H1 (cell line): ENCODE measurements at regions not wholly inside any gene's neighbourhood (a gene's known extent, or its start where the extent isn't known, plus 50 kb on each side); places are given as distances from the start of the nearest gene placed in this dataset.

ENCODE experiments used
- CTCF ChIA-PET: fragments of 300-600 bp; sonication (Branson Sonifier 250); formaldehyde crosslinking; loops from one replicate; lab custom pipeline; 2021; ENCODE audit not compliant: partially characterized antibody; lab: Charles Lee
- POLR2A ChIA-PET: fragments of 300-600 bp; sonication (Branson Sonifier 250); formaldehyde crosslinking; loops from one replicate; lab custom pipeline; 2021; ENCODE audit warnings: inconsistent platforms; ENCODE audit not compliant: partially characterized antibody; lab: Charles Lee
- DNase-seq, 2 experiments: peaks; one replicate each; pipeline versions ENCODE4 v3.0.0 to v3.0.0-alpha.2; 2010 to 2022; ENCODE audit warnings: low spot score in 2 of 2, low read depth in 1 of 2, mixed read lengths in 1 of 2
- FAIRE-seq: peaks from 2 replicates; lab custom pipeline; 2011; peaks lifted over from hg19 to GRCh38; lab: Jason Lieb, UNC
- H2AFZ ChIP-seq: 2 replicates; pipeline ENCODE4 v1.8.1; 2012; ENCODE audit warnings: low read length, inconsistent platforms
- H2AK5ac ChIP-seq: 2 replicates; pipeline ENCODE4 v1.6.1; 2013; ENCODE audit warnings: low read depth, low read length
- H2BK120ac ChIP-seq: replicated peaks from 2 replicates; pipeline ENCODE3; 2013; ENCODE audit warnings: low read depth, low read length, inconsistent platforms
- H2BK12ac ChIP-seq: 2 replicates; pipeline ENCODE4 v1.6.1; 2013; ENCODE audit warnings: low read depth, low read length
- H2BK15ac ChIP-seq: 2 replicates; pipeline ENCODE4 v1.6.1; 2013; ENCODE audit warnings: low read length
- H2BK20ac ChIP-seq: 2 replicates; pipeline ENCODE4 v1.6.1; 2013; ENCODE audit warnings: low read length
- H2BK5ac ChIP-seq: 2 replicates; pipeline ENCODE4 v1.6.1; 2013; ENCODE audit warnings: low read depth, low read length
- H3K14ac ChIP-seq: 2 replicates; pipeline ENCODE4 v1.6.1; 2013; ENCODE audit warnings: inconsistent platforms; ENCODE audit not compliant: insufficient read length
- H3K18ac ChIP-seq: 2 replicates; pipeline ENCODE4 v1.6.1; 2013; ENCODE audit warnings: low read length; ENCODE audit errors: extremely low read depth
- H3K23ac ChIP-seq: 2 replicates; pipeline ENCODE4 v1.6.1; 2013; ENCODE audit warnings: inconsistent platforms; ENCODE audit not compliant: insufficient read length
- H3K23me2 ChIP-seq: 2 replicates; pipeline ENCODE4 v1.6.1; 2013; ENCODE audit warnings: low read depth, low read length
- H3K27ac ChIP-seq: 2 replicates; pipeline ENCODE4 v1.6.1; 2011; ENCODE audit warnings: low read depth, low read length, inconsistent platforms
- H3K27me3 ChIP-seq, 4 experiments: replicated peaks in 1 of 4; 1 replicate in 1 of 4; 2 replicates in 3 of 4; pipeline versions ENCODE4 v1.6.1 to v1.8.1; 2011 to 2013; ENCODE audit warnings: low read length in 3 of 4, mild to moderate bottlenecking in 3 of 4, inconsistent platforms in 2 of 4, mixed read lengths in 2 of 4, moderate library complexity in 1 of 4; ENCODE audit not compliant: control insufficient read depth in 3 of 4, insufficient read depth in 3 of 4; ENCODE audit errors: extremely low read depth in 1 of 4
- H3K36me3 ChIP-seq, 4 experiments: 2 replicates each; pipeline versions ENCODE4 v1.6.1 to v1.8.1; 2011 to 2013; ENCODE audit warnings: mild to moderate bottlenecking in 4 of 4, low read length in 3 of 4, moderate library complexity in 2 of 4, control low read depth in 1 of 4, inconsistent platforms in 1 of 4; ENCODE audit not compliant: insufficient read depth in 4 of 4, control insufficient read depth in 2 of 4
- H3K4ac ChIP-seq: replicated peaks from 2 replicates; pipeline ENCODE3; 2013; ENCODE audit warnings: low read length, low read depth, mixed read lengths, inconsistent platforms; ENCODE audit not compliant: insufficient read length
- H3K4me1 ChIP-seq, 4 experiments: replicated peaks in 1 of 4; 1 replicate in 1 of 4; 2 replicates in 3 of 4; pipeline versions ENCODE4 v1.6.1 to v1.8.1; 2011 to 2013; ENCODE audit warnings: low read length in 3 of 4, inconsistent platforms in 2 of 4, mixed read lengths in 1 of 4; ENCODE audit not compliant: insufficient read depth in 4 of 4, control insufficient read depth in 3 of 4
- H3K4me2 ChIP-seq, 2 experiments: 2 replicates each; pipeline versions ENCODE4 v1.6.1 to v1.8.1; 2011 to 2013; ENCODE audit warnings: low read depth in 2 of 2, low read length in 2 of 2, control low read depth in 1 of 2, inconsistent platforms in 1 of 2, mild to moderate bottlenecking in 1 of 2; ENCODE audit not compliant: insufficient read depth in 1 of 2
- H3K4me3 ChIP-seq, 4 experiments: fragments of 200-600, 300-600 bp in 1 of 4; sonication (generic), shearing (Covaris generic), sonication (Bioruptor Twin) in 1 of 4; 2 replicates each; pipeline versions ENCODE4 v1.5.1 to v1.8.1; 2011 to 2016; ENCODE audit warnings: low read length in 4 of 4, low read depth in 3 of 4, control low read depth in 2 of 4, inconsistent platforms in 2 of 4, mild to moderate bottlenecking in 2 of 4, mixed read lengths in 1 of 4, moderate library complexity in 1 of 4; ENCODE audit not compliant: insufficient read depth in 2 of 4; ENCODE audit errors: extremely low read depth in 1 of 4
- H3K56ac ChIP-seq: replicated peaks from 2 replicates; pipeline ENCODE3; 2013; ENCODE audit warnings: low read depth, mild to moderate bottlenecking, mixed read lengths, low read length, inconsistent platforms; ENCODE audit not compliant: insufficient read length
- H3K79me1 ChIP-seq: 2 replicates; pipeline ENCODE4 v1.6.1; 2013; ENCODE audit warnings: low read depth, low read length, control low read depth
- H3K79me2 ChIP-seq, 2 experiments: 2 replicates each; pipeline versions ENCODE4 v1.6.1 to v1.8.1; 2012 to 2013; ENCODE audit warnings: low read length in 2 of 2, mild to moderate bottlenecking in 2 of 2, inconsistent platforms in 1 of 2; ENCODE audit not compliant: insufficient read depth in 2 of 2, control insufficient read depth in 1 of 2
- H3K9ac ChIP-seq, 4 experiments: replicated peaks in 1 of 4; 1 replicate in 1 of 4; 2 replicates in 3 of 4; pipeline versions ENCODE4 v1.6.1 to v1.8.1; 2011 to 2013; ENCODE audit warnings: low read depth in 3 of 4, low read length in 3 of 4, control low read depth in 2 of 4, mild to moderate bottlenecking in 2 of 4, moderate library complexity in 2 of 4, inconsistent platforms in 1 of 4; ENCODE audit errors: extremely low read depth in 1 of 4
- H3K9me3 ChIP-seq, 2 experiments: 2 replicates each; pipeline versions ENCODE4 v1.6.1 to v1.8.1; 2012 to 2013; ENCODE audit warnings: mild to moderate bottlenecking in 2 of 2, moderate library complexity in 2 of 2, control low read depth in 1 of 2, inconsistent platforms in 1 of 2, low read depth in 1 of 2, low read length in 1 of 2, mixed read lengths in 1 of 2; ENCODE audit not compliant: insufficient read depth in 2 of 2
- H4K20me1 ChIP-seq, 2 experiments: replicated peaks in 1 of 2; 2 replicates each; pipeline versions ENCODE3 to v1.8.1; 2011 to 2013; ENCODE audit warnings: inconsistent platforms in 2 of 2, low read length in 2 of 2, mild to moderate bottlenecking in 1 of 2; ENCODE audit not compliant: insufficient read depth in 2 of 2, control insufficient read depth in 1 of 2
- H4K5ac ChIP-seq: 2 replicates; pipeline ENCODE4 v1.6.1; 2013; ENCODE audit warnings: low read length, low read depth, mixed read lengths, inconsistent platforms; ENCODE audit not compliant: insufficient read length
- H4K8ac ChIP-seq: 2 replicates; pipeline ENCODE4 v1.8.0; 2013; ENCODE audit warnings: mild to moderate bottlenecking, moderate library complexity, low read length, inconsistent platforms; ENCODE audit not compliant: insufficient read depth; ENCODE audit errors: extremely low read depth
- H4K91ac ChIP-seq: replicated peaks from 2 replicates; pipeline ENCODE3; 2013; ENCODE audit warnings: low read length, mixed read lengths, inconsistent platforms; ENCODE audit not compliant: insufficient read length
- CBX5 ChIP-seq: fragments of 300-800, 300-1000 bp; sonication (generic); IDR thresholded peaks from 2 replicates; pipeline ENCODE4 v1.7.1; 2016; ENCODE audit warnings: antibody characterized with exemption, low read length, low read depth
- CBX8 ChIP-seq: fragments of 300-800, 300-1000 bp; sonication (generic); IDR thresholded peaks from 2 replicates; pipeline ENCODE4 v1.7.1; 2016; ENCODE audit warnings: low read depth, low read length, borderline replicate concordance
- GTF2F1 ChIP-seq: IDR thresholded peaks from 2 replicates; pipeline ENCODE4 v1.6.1; 2012; ENCODE audit warnings: low read depth, low read length, improper control_type of control experiment, borderline replicate concordance
- NANOG ChIP-seq: IDR thresholded peaks from 2 replicates; pipeline ENCODE4 v1.6.1; 2011; ENCODE audit warnings: low read length, low read depth, mild to moderate bottlenecking, inconsistent platforms; ENCODE audit not compliant: insufficient read depth, poor library complexity, severe bottlenecking
- POLR2AphosphoS5 ChIP-seq: IDR thresholded peaks from 2 replicates; pipeline ENCODE4 v1.6.1; 2011; ENCODE audit warnings: low read depth, low read length
- SP4 ChIP-seq: IDR thresholded peaks from 2 replicates; pipeline ENCODE4 v1.6.1; 2012; ENCODE audit warnings: low read length, inconsistent platforms
- TBP ChIP-seq: IDR thresholded peaks from 2 replicates; pipeline ENCODE4 v1.6.1; 2011; ENCODE audit warnings: low read depth, low read length, improper control_type of control experiment
- WGBS, 2 experiments: shearing (Covaris generic) in 1 of 2; methylation state at CpG; one replicate each; pipeline versions ENCODE4 v1.1.6 to v1.1.7; 2013 to 2015; ENCODE audit warnings: low lambda C conversion rate in 2 of 2, mixed read lengths in 2 of 2, inconsistent platforms in 1 of 2, low coverage in 1 of 2, missing lambda C conversion rate in 1 of 2; ENCODE audit not compliant: insufficient replicate concordance in 2 of 2, insufficient coverage in 1 of 2, insufficient read length in 1 of 2; ENCODE audit errors: extremely low coverage in 1 of 2, missing lambda C conversion rate in 1 of 2; 5-methylcytosine and 5-hydroxymethylcytosine counted together

DNA sequence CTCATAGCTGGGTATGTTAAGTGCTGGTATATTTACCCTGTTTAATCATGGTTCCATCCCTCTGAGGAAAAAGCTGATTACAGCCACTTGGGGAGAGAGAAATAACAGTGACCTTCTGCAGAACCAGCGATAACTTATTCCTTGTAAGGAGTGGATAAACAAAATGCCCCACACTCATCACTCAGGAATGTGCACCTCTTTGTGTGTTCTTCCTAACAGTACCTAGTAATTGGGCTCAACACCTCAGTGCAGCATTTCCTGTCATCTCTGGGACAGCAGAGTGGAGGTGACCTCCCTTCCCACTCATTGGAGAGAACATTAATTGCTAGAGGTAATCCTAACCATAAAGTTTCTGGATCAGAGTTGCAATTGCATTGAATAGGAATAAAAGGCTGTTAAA, 112.5 kb upstream of the F3 start:
- DNase-seq: no peak
- H3K9ac ChIP-seq: no peak overlapping the region
- no peak overlapping the region for H2BK15ac ChIP-seq
- H2BK5ac ChIP-seq: peak overlapping the region; percentile 67; the same call in 1 of the 2 replicates
- H3K27ac ChIP-seq: no peak overlapping the region
- no peak overlapping the region for H2BK120ac ChIP-seq
- H3K56ac ChIP-seq: no peak overlapping the region
- no peak for FAIRE-seq
- WGBS, 2 experiments: 87% methylated on average over 1 of the region's 1 CpG; no CpG with 5 or more reads in 1 of the 2 experiments
- ChIA-PET POLR2A (interaction anchor here (1.1 to 1.8 kb wide), 3 partner anchors 13 to 18 kb away, joined by 3 read pairs; no protein-coding TSS in a partner anchor), CTCF (interaction anchor here (0.7 to 1.4 kb wide), 8 partner anchors 11 to 152 kb away, joined by 3 to 4 read pairs (median 4); no protein-coding TSS in a partner anchor)
- H3K79me1 ChIP-seq: no peaks in the 10 kb centered on the region
- H3K4me3 ChIP-seq: no peak overlapping the region
- peaks cover 2 to 11% (median 7%) of the 10 kb centered on the region in 4 experiments; a peak in 5 of 7 replicates for H3K4me1 ChIP-seq
- H2AK5ac ChIP-seq: no peak overlapping the region
- no peak overlapping the region; the same call in 1 of the 2 replicates for H2BK12ac ChIP-seq
- H3K23me2 ChIP-seq: no peaks in the 10 kb centered on the region; the same call in 1 of the 2 replicates
- H4K5ac ChIP-seq: no peak overlapping the region
- no peak overlapping the region for H3K4me2 ChIP-seq
- 0 out of 2 replicates have a peak overlapping the region, but pooled peaks have one; percentile 13 for H3K18ac ChIP-seq
- no peak overlapping the region for H4K8ac ChIP-seq
- no peak overlapping the region; the same call in 1 of the 2 replicates for H2BK20ac ChIP-seq
- no peaks in the 10 kb centered on the region for H4K20me1 ChIP-seq
- H3K23ac ChIP-seq: no peak overlapping the region
- H3K36me3 ChIP-seq: no peaks in the 10 kb centered on the region
- H3K4ac ChIP-seq: no peak overlapping the region
- H2AFZ ChIP-seq: no peak overlapping the region
- H3K79me2 ChIP-seq: no peaks in the 10 kb centered on the region
- H3K14ac ChIP-seq: no peak overlapping the region
- no peak overlapping the region for H4K91ac ChIP-seq
- TF ChIP-seq CBX8: no peak
- TF ChIP-seq NANOG: no peak
- no peak for TF ChIP-seq TBP
- TF ChIP-seq CBX5: no peak
- no peak for TF ChIP-seq GTF2F1
- TF ChIP-seq SP4: no peak
- no peak for TF ChIP-seq POLR2AphosphoS5
- TF ChIP-seq, all 59 proteins: peak for 0
- H3K27me3 ChIP-seq: no peaks in the 10 kb centered on the region
- no peaks in the 10 kb centered on the region for H3K9me3 ChIP-seq
